GM06990 (cell line): ENCODE measurements at regions not wholly inside any gene's neighbourhood (a gene's known extent, or its start where the extent isn't known, plus 50 kb on each side); places are given as distances from the start of the nearest gene placed in this dataset.

Source experiments
- DNase-seq: peaks from one replicate; pipeline ENCODE4 v3.0.0-alpha.2; 2011; ENCODE audit not compliant: insufficient read length; ENCODE audit errors: extremely low read depth
- H3K27me3 ChIP-seq: replicated peaks from 2 replicates; pipeline ENCODE4 v1.6.0; 2011; ENCODE audit warnings: low read length; ENCODE audit not compliant: control insufficient read depth, insufficient read depth
- H3K36me3 ChIP-seq: 2 replicates; pipeline ENCODE4 v1.5.1; 2011; ENCODE audit warnings: low read length; ENCODE audit not compliant: control insufficient read depth, insufficient read depth
- H3K4me3 ChIP-seq: replicated peaks from 2 replicates; pipeline ENCODE4 v1.5.1; 2011; ENCODE audit warnings: low read depth, mild to moderate bottlenecking, control low read depth, low read length
- TF ChIP-seq, protein P1 (sequence below): IDR thresholded peaks from 2 replicates; pipeline ENCODE4 v1.5.1; 2011; ENCODE audit warnings: low read length, control low read depth, mild to moderate bottlenecking, inconsistent platforms; ENCODE audit not compliant: insufficient read depth, poor library complexity, severe bottlenecking

DNA sequence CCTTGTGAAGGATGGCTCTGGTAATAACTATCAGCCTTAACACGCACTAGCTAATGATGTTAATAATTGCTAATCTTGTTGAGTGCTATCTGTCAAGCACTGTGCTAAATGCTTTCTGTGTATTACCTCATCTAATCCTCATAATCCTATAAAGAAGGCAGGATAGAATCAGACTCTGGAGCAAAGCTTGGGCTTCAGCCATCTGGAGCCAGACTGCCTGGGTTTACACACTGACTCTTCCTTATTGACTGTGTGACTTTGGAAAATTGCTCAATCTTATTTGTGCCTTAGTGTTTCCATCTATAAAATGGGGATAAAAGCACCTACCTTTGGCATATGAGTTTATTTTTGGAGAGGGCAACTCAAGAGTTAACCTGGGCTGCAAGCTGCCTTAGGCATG lies 216.1 kb downstream of the NUF2 start:
- H3K27me3 ChIP-seq: no peaks in the 10 kb centered on the region
- TF ChIP-seq, protein P1, sequence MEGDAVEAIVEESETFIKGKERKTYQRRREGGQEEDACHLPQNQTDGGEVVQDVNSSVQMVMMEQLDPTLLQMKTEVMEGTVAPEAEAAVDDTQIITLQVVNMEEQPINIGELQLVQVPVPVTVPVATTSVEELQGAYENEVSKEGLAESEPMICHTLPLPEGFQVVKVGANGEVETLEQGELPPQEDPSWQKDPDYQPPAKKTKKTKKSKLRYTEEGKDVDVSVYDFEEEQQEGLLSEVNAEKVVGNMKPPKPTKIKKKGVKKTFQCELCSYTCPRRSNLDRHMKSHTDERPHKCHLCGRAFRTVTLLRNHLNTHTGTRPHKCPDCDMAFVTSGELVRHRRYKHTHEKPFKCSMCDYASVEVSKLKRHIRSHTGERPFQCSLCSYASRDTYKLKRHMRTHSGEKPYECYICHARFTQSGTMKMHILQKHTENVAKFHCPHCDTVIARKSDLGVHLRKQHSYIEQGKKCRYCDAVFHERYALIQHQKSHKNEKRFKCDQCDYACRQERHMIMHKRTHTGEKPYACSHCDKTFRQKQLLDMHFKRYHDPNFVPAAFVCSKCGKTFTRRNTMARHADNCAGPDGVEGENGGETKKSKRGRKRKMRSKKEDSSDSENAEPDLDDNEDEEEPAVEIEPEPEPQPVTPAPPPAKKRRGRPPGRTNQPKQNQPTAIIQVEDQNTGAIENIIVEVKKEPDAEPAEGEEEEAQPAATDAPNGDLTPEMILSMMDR: no peak
- H3K4me3 ChIP-seq: no peak overlapping the region

DNA sequence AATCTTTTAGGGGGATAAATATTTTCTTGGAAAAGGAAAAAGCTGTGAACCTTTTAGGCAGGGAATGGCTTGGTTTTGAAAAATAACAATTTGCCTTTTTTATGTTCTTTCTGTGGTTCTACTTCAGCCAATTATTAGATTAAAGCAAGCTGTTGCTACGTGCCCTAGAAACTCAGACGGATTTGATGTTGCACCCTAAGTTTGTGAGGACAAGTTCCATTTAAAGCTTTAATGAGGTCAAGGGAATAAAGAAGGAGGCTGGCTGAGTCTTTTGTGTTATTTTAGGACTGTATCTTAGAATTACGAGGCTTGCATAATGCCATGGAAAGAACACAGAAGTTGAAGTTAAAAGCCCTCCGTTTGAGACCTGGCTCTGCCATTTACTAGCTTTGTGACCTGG lies 216.9 kb downstream of the NUF2 start:
- TF ChIP-seq, protein P1: no peak
- no peaks in the 10 kb centered on the region for H3K27me3 ChIP-seq
- DNase-seq: no peak
- no peak overlapping the region for H3K4me3 ChIP-seq
- no peaks in the 10 kb centered on the region for H3K36me3 ChIP-seq

More for the DNA sequence above, 216.1 kb downstream of the NUF2 start:
- H3K36me3 ChIP-seq: no peaks in the 10 kb centered on the region
- no peak for DNase-seq

DNA sequence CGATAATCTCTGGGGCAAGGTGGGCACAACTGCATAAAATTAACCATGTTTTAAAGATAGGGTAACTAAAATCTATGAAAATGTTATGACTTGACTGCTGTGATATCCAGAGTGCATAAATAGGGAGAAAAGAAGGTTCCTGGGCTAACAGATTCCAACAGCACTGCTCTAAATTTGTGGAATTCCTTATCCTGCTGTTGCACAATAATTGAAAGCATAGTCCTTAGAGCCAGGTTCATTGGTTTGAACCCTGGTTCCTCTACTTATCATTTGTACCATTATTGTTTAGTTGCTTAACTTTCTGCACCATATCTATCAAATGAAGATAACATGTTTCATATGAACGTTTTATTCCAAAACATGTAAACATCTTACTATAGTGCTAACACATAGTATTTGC lies 219.0 kb downstream of the NUF2 start:
- Histone ChIP-seq H3K4me3 (no peak overlapping the region), H3K27me3 (no peaks in the 10 kb centered on the region), H3K36me3 (no peaks in the 10 kb centered on the region)
- TF ChIP-seq, protein P1: no peak
- DNase-seq: no peak

DNA sequence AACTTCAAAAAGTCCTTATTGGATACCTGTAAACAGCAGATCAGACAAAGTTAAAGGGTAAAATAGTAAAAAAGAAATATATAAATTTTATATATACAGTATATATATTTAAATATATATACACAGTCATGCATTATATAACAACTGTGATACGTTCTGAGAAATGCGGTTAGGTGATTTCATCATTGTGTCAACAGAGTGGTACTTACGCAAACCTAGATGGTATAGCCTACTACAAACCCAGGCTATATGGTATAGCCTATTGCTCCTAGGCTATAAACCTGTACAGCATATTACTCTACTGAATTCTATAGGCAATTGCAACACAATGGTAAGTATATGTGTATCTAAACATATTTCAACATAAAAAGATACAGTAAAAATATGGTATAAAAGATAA lies 222.7 kb downstream of the NUF2 start:
- Histone ChIP-seq H3K27me3 (no peaks in the 10 kb centered on the region), H3K36me3 (no peaks in the 10 kb centered on the region), H3K4me3 (no peak overlapping the region)
- DNase-seq: no peak
- TF ChIP-seq, protein P1: no peak

DNA sequence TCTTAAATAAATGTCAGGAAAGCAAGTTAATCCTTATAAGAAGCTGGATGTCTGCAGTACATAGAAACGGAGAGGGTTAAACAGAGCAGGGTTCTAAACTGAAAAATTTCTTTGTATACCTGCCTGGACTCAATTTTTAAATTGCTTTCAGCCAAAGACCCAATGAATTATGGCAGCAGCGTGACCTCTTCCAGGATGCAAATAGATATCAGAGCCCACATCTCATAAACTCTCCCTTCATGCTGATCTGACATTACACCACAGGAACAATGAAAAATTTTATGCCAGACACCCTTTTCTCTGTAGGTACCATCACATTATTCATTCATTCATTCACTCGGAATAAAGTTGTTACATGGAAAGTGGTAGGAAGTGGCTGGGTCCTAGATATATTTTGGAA lies 236.4 kb downstream of the NUF2 start:
- no peaks in the 10 kb centered on the region for H3K27me3 ChIP-seq
- TF ChIP-seq, protein P1: no peak

DNA sequence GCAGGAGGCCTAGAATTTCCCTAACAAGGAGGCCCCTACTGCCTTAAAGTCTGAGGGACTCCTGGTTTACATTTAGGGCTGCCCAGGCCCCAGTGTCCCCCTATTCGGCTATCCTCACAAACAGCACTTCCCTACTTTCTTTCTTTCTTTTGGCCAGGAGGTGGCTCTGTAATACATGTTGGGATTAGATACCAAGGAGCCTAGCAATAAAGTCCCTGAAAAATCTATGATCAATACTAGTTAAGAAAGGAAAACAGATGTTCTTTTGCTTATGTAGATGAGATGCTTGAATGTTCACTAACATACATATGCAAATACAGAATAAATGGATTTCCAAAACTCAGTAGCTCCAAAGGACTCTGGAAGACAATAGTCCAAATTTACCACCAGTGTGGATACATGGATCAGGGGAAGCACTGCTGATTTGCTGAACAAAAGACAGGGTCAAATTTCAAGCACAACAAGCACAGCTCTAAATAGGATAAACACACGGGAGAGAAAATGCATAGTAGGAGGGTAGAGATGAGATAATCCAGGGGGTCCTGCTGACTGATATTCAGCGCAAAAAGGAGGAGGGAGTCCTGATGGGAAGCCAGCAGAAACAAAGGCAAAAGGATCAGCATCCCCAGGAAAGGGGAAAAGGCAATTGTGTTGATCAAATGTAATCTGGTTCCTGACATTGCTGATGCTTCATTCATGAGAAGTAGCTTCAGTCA lies 240.0 kb downstream of the NUF2 start:
- DNase-seq: no peak
- Histone ChIP-seq H3K27me3 (no peaks in the 10 kb centered on the region), H3K4me3 (no peak overlapping the region), H3K36me3 (no peaks in the 10 kb centered on the region)
- TF ChIP-seq, protein P1: no peak

More for the DNA sequence above, 236.4 kb downstream of the NUF2 start:
- H3K36me3 ChIP-seq: no peaks in the 10 kb centered on the region
- no peak for DNase-seq
- no peak overlapping the region for H3K4me3 ChIP-seq
